ENCODE measurements at regions not wholly inside any gene's neighbourhood (a gene's known extent, or its start where the extent isn't known, plus 50 kb on each side); places are given as distances from the start of the nearest gene placed in this dataset.

- no peak for TF ChIP-seq CTCF (IDR thresholded peaks at IDR 0.05; ENCODE audit: unreplicated experiment)
- Mint-ChIP-seq H3K4me1 (ENCODE audit: low read depth) (no peaks in the 10 kb centered on the region), H3K9me3 (ENCODE audit: low read depth) (peaks cover 5% of the 10 kb centered on the region), H3K27me3 (peaks cover 9% of the 10 kb centered on the region), H3K27ac (no peak overlapping the region), H3K4me3 (ENCODE audit: low read depth) (no peak overlapping the region), H3K36me3 (ENCODE audit: insufficient read depth) (no peaks in the 10 kb centered on the region)
- no peak for DNase-seq (ENCODE audit: low spot score, unreplicated experiment)
Observed at GRCh38 chr11:19631712-19632498, 80.7 kb upstream of the NAV2 start.

- peaks cover 8% of the 10 kb centered on the region for H3K27me3 Mint-ChIP-seq
- TF ChIP-seq CTCF (IDR thresholded peaks at IDR 0.05; ENCODE audit: unreplicated experiment): no peak
- no peak overlapping the region for H3K27ac Mint-ChIP-seq
- no peaks in the 10 kb centered on the region for H3K36me3 Mint-ChIP-seq (ENCODE audit: insufficient read depth)
- H3K9me3 Mint-ChIP-seq (ENCODE audit: low read depth): peaks cover 14% of the 10 kb centered on the region
- no peaks in the 10 kb centered on the region for H3K4me1 Mint-ChIP-seq (ENCODE audit: low read depth)
- DNase-seq (ENCODE audit: low spot score, unreplicated experiment): no peak
- no peak overlapping the region for H3K4me3 Mint-ChIP-seq (ENCODE audit: low read depth)
Observed at GRCh38 chr11:19628018-19628417, 84.6 kb upstream of the NAV2 start.

- Mint-ChIP-seq H3K27ac (no peak overlapping the region), H3K27me3 (peaks cover 5% of the 10 kb centered on the region), H3K9me3 (ENCODE audit: low read depth) (peaks cover 14% of the 10 kb centered on the region), H3K4me3 (ENCODE audit: low read depth) (no peak overlapping the region), H3K36me3 (ENCODE audit: insufficient read depth) (no peaks in the 10 kb centered on the region), H3K4me1 (ENCODE audit: low read depth) (no peaks in the 10 kb centered on the region)
- TF ChIP-seq CTCF (IDR thresholded peaks at IDR 0.05; ENCODE audit: unreplicated experiment): no peak
- DNase-seq (ENCODE audit: low spot score, unreplicated experiment): no peak
Observed at GRCh38 chr11:19627566-19627965, 85.1 kb upstream of the NAV2 start.

- peaks cover 4% of the 10 kb centered on the region for H3K4me1 Mint-ChIP-seq (ENCODE audit: low read depth)
- peaks cover 3% of the 10 kb centered on the region for H3K27me3 Mint-ChIP-seq
- H3K36me3 Mint-ChIP-seq (ENCODE audit: insufficient read depth): no peaks in the 10 kb centered on the region
- no peak for DNase-seq (ENCODE audit: low spot score, unreplicated experiment)
- no peak overlapping the region for H3K27ac Mint-ChIP-seq
- peaks cover 17% of the 10 kb centered on the region for H3K9me3 Mint-ChIP-seq (ENCODE audit: low read depth)
- no peak for TF ChIP-seq CTCF (IDR thresholded peaks at IDR 0.05; ENCODE audit: unreplicated experiment)
- no peak overlapping the region for H3K4me3 Mint-ChIP-seq (ENCODE audit: low read depth)
Observed at GRCh38 chr11:19625438-19625837, 87.2 kb upstream of the NAV2 start.

- Mint-ChIP-seq H3K9me3 (ENCODE audit: low read depth) (peaks cover 3% of the 10 kb centered on the region), H3K27ac (no peak overlapping the region), H3K4me1 (ENCODE audit: low read depth) (peaks cover 4% of the 10 kb centered on the region), H3K36me3 (ENCODE audit: insufficient read depth) (no peaks in the 10 kb centered on the region), H3K4me3 (ENCODE audit: low read depth) (no peak overlapping the region), H3K27me3 (no peaks in the 10 kb centered on the region)
- no peak for TF ChIP-seq CTCF (IDR thresholded peaks at IDR 0.05; ENCODE audit: unreplicated experiment)
- DNase-seq (ENCODE audit: low spot score, unreplicated experiment): no peak
Observed at GRCh38 chr11:19617696-19618523, 94.7 kb upstream of the NAV2 start.

All from progenitor cell of endocrine pancreas (in vitro differentiated cells).